A549 (cell line): ENCODE measurements at regions not wholly inside any gene's neighbourhood (a gene's known extent, or its start where the extent isn't known, plus 50 kb on each side); places are given as distances from the start of the nearest gene placed in this dataset.

Source experiments
- ATAC-seq, 2 experiments: fragments of 200-7000 bp in 1 of 2; fragments of >200 bp in 1 of 2; cut with Nextera tagmentation in 1 of 2; cut with Tn5 transposase in 1 of 2; 3 replicates each; pipeline versions ENCODE4 v1.8.0 to v1.9.1; 2018 to 2020; ENCODE audit warnings: mild to moderate bottlenecking in 1 of 2, moderate library complexity in 1 of 2
- CTCF ChIA-PET: fragments of 300-600 bp; sonication (Branson Sonifier 250); formaldehyde crosslinking; extraction: SDS; loops from one replicate; lab custom pipeline; 2021; ENCODE audit warnings: antibody characterized with exemption, inconsistent platforms; lab: Yijun Ruan, JAX
- POLR2A ChIA-PET: fragments of 350-600 bp; formaldehyde crosslinking; extraction: SDS; loops from one replicate; lab custom pipeline; 2021; ENCODE audit warnings: antibody characterized with exemption, inconsistent platforms; lab: Yijun Ruan, JAX
- DNase-seq, 2 experiments: peaks; one replicate each; pipeline versions ENCODE4 v3.0.0 to v3.0.0-alpha.2; 2011 to 2016; ENCODE audit warnings: low read depth in 1 of 2, low spot score in 1 of 2
- FAIRE-seq: peaks from 2 replicates; lab custom pipeline; 2011; peaks lifted over from hg19 to GRCh38; lab: Jason Lieb, UNC
- H3K27ac ChIP-seq, 2 experiments: fragments of >200 bp; sonication (Bioruptor Twin); formaldehyde crosslinking; 3 replicates each; pipeline ENCODE4 v1.5.1; 2016 to 2017
- H3K4me1 ChIP-seq: fragments of >200 bp; sonication (Bioruptor Twin); formaldehyde crosslinking; 3 replicates; pipeline ENCODE4 v1.6.1; 2016
- H3K4me2 ChIP-seq: fragments of >200 bp; sonication (Bioruptor Twin); formaldehyde crosslinking; 3 replicates; pipeline ENCODE4 v1.6.1; 2016
- H3K4me3 ChIP-seq: fragments of >200 bp; sonication (Bioruptor Twin); formaldehyde crosslinking; 3 replicates; pipeline ENCODE4 v1.5.1; 2016
- H3K9me3 ChIP-seq: fragments of >200 bp; sonication (Bioruptor Twin); formaldehyde crosslinking; 3 replicates; pipeline ENCODE4 v1.6.1; 2016
- BCL3 ChIP-seq: fragments of >200 bp; sonication (Bioruptor Twin); formaldehyde crosslinking; IDR thresholded peaks from 3 replicates; pipeline ENCODE4 v1.6.1; 2016
- BHLHE40 ChIP-seq: IDR thresholded peaks from 2 replicates; pipeline ENCODE4 v1.6.1; 2012; ENCODE audit warnings: low read depth, low read length, inconsistent platforms
- CBX2 ChIP-seq: fragments of 200-600 bp; sonication (generic); IDR thresholded peaks from 2 replicates; pipeline ENCODE4 v1.6.1; 2016; ENCODE audit warnings: low read depth, mild to moderate bottlenecking, borderline replicate concordance
- CHD2 ChIP-seq: fragments of 150-350 bp; IDR thresholded peaks from 2 replicates; pipeline ENCODE4 v1.6.1; 2014; ENCODE audit warnings: low read length; ENCODE audit not compliant: partially characterized antibody
- CHD4 ChIP-seq: fragments of 200-600 bp; sonication (generic); IDR thresholded peaks from 2 replicates; pipeline ENCODE4 v1.6.1; 2016; ENCODE audit warnings: antibody characterized with exemption, mild to moderate bottlenecking, borderline replicate concordance
- EP300 ChIP-seq, 2 experiments: fragments of >200 bp; sonication (Bioruptor Twin); formaldehyde crosslinking; IDR thresholded peaks; 2 replicates in 1 of 2; 3 replicates in 1 of 2; pipeline ENCODE4 v1.6.1; 2016 to 2017
- FOSB ChIP-seq: fragments of 250-450 bp; sonication (Bioruptor Pico); IDR thresholded peaks from 2 replicates; pipeline ENCODE4 v1.5.0; 2020; ENCODE audit warnings: mild to moderate bottlenecking, moderate library complexity
- FOSL2 ChIP-seq, 2 experiments: fragments of 450-650 bp in 1 of 2; fragments of >200 bp in 1 of 2; sonication (Bioruptor Twin) in 1 of 2; formaldehyde crosslinking; IDR thresholded peaks; 2 replicates each; pipeline versions ENCODE4 v1.5.0 to v1.6.1; 2016 to 2020; ENCODE audit warnings: mild to moderate bottlenecking in 1 of 2, moderate library complexity in 1 of 2
- GATA3 ChIP-seq: IDR thresholded peaks from 2 replicates; pipeline ENCODE4 v1.6.1; 2012; ENCODE audit warnings: borderline replicate concordance
- HDAC2 ChIP-seq: fragments of 200-600 bp; sonication (generic); IDR thresholded peaks from 2 replicates; pipeline ENCODE4 v1.6.1; 2016
- HEYL ChIP-seq: fragments of 250-450 bp; sonication (Bioruptor Pico); IDR thresholded peaks from 2 replicates; pipeline ENCODE4 v1.8.0; 2021; ENCODE audit warnings: mild to moderate bottlenecking, moderate library complexity
- HMGXB4 ChIP-seq: fragments of 250-450 bp; sonication (Bioruptor Pico); IDR thresholded peaks from 2 replicates; pipeline ENCODE4 v1.5.0; 2021; ENCODE audit warnings: mild to moderate bottlenecking, moderate library complexity, borderline replicate concordance
- HOXB13 ChIP-seq: fragments of 250-450 bp; sonication (Bioruptor Pico); IDR thresholded peaks from 2 replicates; pipeline ENCODE4 v1.5.0; 2020; ENCODE audit warnings: low read depth, mild to moderate bottlenecking, moderate library complexity
- KDM5A ChIP-seq: fragments of 200-600 bp; sonication (generic); IDR thresholded peaks from 2 replicates; pipeline ENCODE4 v1.6.1; 2016; ENCODE audit warnings: antibody characterized with exemption, mild to moderate bottlenecking
- MAZ ChIP-seq: fragments of 150-350 bp; IDR thresholded peaks from 2 replicates; pipeline ENCODE4 v1.6.1; 2014; ENCODE audit warnings: antibody characterized with exemption, low read depth, low read length, borderline replicate concordance
- MYC ChIP-seq: IDR thresholded peaks from 2 replicates; pipeline ENCODE4 v1.6.1; 2012; ENCODE audit warnings: mild to moderate bottlenecking, inconsistent platforms, low read length, improper control_type of control experiment, borderline replicate concordance
- NR3C1 ChIP-seq: fragments of >200 bp; sonication (Bioruptor Twin); formaldehyde crosslinking; IDR thresholded peaks from 3 replicates; pipeline ENCODE4 v1.6.1; 2017
- POLR2AphosphoS2 ChIP-seq: conservative IDR thresholded peaks from 2 replicates; pipeline ENCODE4 v1.6.1; 2012; ENCODE audit warnings: low read length, improper control_type of control experiment, inconsistent platforms
- RAD21 ChIP-seq, 2 experiments: fragments of >200 bp in 1 of 2; sonication (Bioruptor Twin) in 1 of 2; formaldehyde crosslinking in 1 of 2; IDR thresholded peaks in 1 of 2; conservative IDR thresholded peaks in 1 of 2; 2 replicates in 1 of 2; 3 replicates in 1 of 2; pipeline ENCODE4 v1.6.1; 2012 to 2018; ENCODE audit warnings: inconsistent platforms in 1 of 2
- RARB ChIP-seq: fragments of 250-450 bp; sonication (Bioruptor Pico); IDR thresholded peaks from 2 replicates; pipeline ENCODE4 v1.8.0; 2021; ENCODE audit warnings: mild to moderate bottlenecking, moderate library complexity
- SMC3 ChIP-seq: fragments of >200 bp; sonication (Bioruptor Twin); formaldehyde crosslinking; IDR thresholded peaks from 3 replicates; pipeline ENCODE4 v1.6.1; 2018; ENCODE audit warnings: inconsistent platforms
- SREBF2 ChIP-seq: fragments of 450-650 bp; IDR thresholded peaks from 2 replicates; pipeline ENCODE4 v1.6.1; 2014; ENCODE audit warnings: mild to moderate bottlenecking, moderate library complexity
- ZC3H11A ChIP-seq: fragments of 450-650 bp; IDR thresholded peaks from 2 replicates; pipeline ENCODE4 v1.6.1; 2014; ENCODE audit warnings: antibody characterized with exemption, mild to moderate bottlenecking
- ZFP36 ChIP-seq: fragments of 450-650 bp; IDR thresholded peaks from 2 replicates; pipeline ENCODE4 v1.6.1; 2014; ENCODE audit warnings: borderline replicate concordance; ENCODE audit not compliant: partially characterized antibody
- ZNF302 ChIP-seq: fragments of 250-450 bp; sonication (Bioruptor Pico); IDR thresholded peaks from 2 replicates; pipeline ENCODE4 v1.9.0; 2021; ENCODE audit warnings: inconsistent platforms, mild to moderate bottlenecking, moderate library complexity
- WGBS: methylation state at CpG from one replicate; pipeline ENCODE4 v1.1.6; 2017; ENCODE audit errors: missing lambda C conversion rate; 5-methylcytosine and 5-hydroxymethylcytosine counted together
- TF ChIP-seq, protein P1 (sequence below): fragments of 150-350 bp; IDR thresholded peaks from 2 replicates; pipeline ENCODE4 v1.6.1; 2014; ENCODE audit warnings: low read depth, mild to moderate bottlenecking, low read length
- TF ChIP-seq, protein P2 (sequence below): fragments of 200-600 bp; sonication (generic); IDR thresholded peaks from 2 replicates; pipeline ENCODE4 v1.6.1; 2016; ENCODE audit warnings: antibody characterized with exemption, mild to moderate bottlenecking, moderate library complexity

GRCh38 chr11:90737444-90738050 lies 514.7 kb upstream of the CHORDC1 start:
- Histone ChIP-seq H3K4me2 (no peak overlapping the region), H3K9me3 (no peaks in the 10 kb centered on the region), H3K27ac (no peak overlapping the region), H3K4me3 (no peak overlapping the region), H3K4me1 (no peaks in the 10 kb centered on the region)
- no peak for DNase-seq
- CTCF ChIA-PET = no interaction called here
- POLR2A ChIA-PET = no interaction called here
- no peak for FAIRE-seq
- TF ChIP-seq MYC = no peak
- TF ChIP-seq EP300 (IDR thresholded peaks at IDR 0.05) = no peak
- no peak for TF ChIP-seq NR3C1
- no peak for TF ChIP-seq GATA3
- TF ChIP-seq CHD4 = no peak
- no peak for TF ChIP-seq POLR2AphosphoS2
- TF ChIP-seq ZNF302 (CRISPR knock-in tag) = no peak
- no peak for TF ChIP-seq RAD21 (conservative IDR thresholded peaks at IDR 0.05 in 1 of 2, IDR thresholded peaks at IDR 0.05 in 1 of 2)
- TF ChIP-seq HDAC2 = no peak
- no peak for ATAC-seq
- 7% methylated on average over 1 of the region's 1 CpG for WGBS

GRCh38 chr11:90732486-90732885 lies 509.6 kb upstream of the CHORDC1 start:
- FAIRE-seq (no peak), ATAC-seq (no peak), DNase-seq (no peak)
- 15% methylated on average over 2 of the region's 2 CpGs for WGBS
- CTCF ChIA-PET = no interaction called here
- POLR2A ChIA-PET = no interaction called here
- Histone ChIP-seq H3K9me3 (no peaks in the 10 kb centered on the region), H3K27ac (no peak overlapping the region), H3K4me2 (no peak overlapping the region), H3K4me3 (no peak overlapping the region), H3K4me1 (no peaks in the 10 kb centered on the region)
- TF ChIP-seq KDM5A (no peak), CHD2 (no peak), HOXB13 (CRISPR knock-in tag) (no peak), ZFP36 (no peak), RARB (CRISPR knock-in tag) (no peak), ZNF302 (CRISPR knock-in tag) (no peak), CBX2 (no peak), BHLHE40 (no peak)
- TF ChIP-seq, protein P1, sequence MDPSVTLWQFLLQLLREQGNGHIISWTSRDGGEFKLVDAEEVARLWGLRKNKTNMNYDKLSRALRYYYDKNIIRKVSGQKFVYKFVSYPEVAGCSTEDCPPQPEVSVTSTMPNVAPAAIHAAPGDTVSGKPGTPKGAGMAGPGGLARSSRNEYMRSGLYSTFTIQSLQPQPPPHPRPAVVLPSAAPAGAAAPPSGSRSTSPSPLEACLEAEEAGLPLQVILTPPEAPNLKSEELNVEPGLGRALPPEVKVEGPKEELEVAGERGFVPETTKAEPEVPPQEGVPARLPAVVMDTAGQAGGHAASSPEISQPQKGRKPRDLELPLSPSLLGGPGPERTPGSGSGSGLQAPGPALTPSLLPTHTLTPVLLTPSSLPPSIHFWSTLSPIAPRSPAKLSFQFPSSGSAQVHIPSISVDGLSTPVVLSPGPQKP = no peak

- POLR2A ChIA-PET = no interaction called here
- WGBS = 46% methylated on average over 3 of the region's 3 CpGs
- no peak overlapping the region for H3K27ac ChIP-seq
- TF ChIP-seq FOSB = no peak
- TF ChIP-seq BCL3 = no peak
- no peak for TF ChIP-seq NR3C1
- TF ChIP-seq FOSL2 (IDR thresholded peaks at IDR 0.05) = no peak
- no peak for TF ChIP-seq FOSL2 (CRISPR knock-in tag; IDR thresholded peaks at IDR 0.05)
- TF ChIP-seq CBX2 = no peak
- no peak for TF ChIP-seq HDAC2
- TF ChIP-seq SMC3 = no peak
- TF ChIP-seq HEYL (CRISPR knock-in tag) = no peak
- TF ChIP-seq ZC3H11A = no peak
- TF ChIP-seq, protein P2, sequence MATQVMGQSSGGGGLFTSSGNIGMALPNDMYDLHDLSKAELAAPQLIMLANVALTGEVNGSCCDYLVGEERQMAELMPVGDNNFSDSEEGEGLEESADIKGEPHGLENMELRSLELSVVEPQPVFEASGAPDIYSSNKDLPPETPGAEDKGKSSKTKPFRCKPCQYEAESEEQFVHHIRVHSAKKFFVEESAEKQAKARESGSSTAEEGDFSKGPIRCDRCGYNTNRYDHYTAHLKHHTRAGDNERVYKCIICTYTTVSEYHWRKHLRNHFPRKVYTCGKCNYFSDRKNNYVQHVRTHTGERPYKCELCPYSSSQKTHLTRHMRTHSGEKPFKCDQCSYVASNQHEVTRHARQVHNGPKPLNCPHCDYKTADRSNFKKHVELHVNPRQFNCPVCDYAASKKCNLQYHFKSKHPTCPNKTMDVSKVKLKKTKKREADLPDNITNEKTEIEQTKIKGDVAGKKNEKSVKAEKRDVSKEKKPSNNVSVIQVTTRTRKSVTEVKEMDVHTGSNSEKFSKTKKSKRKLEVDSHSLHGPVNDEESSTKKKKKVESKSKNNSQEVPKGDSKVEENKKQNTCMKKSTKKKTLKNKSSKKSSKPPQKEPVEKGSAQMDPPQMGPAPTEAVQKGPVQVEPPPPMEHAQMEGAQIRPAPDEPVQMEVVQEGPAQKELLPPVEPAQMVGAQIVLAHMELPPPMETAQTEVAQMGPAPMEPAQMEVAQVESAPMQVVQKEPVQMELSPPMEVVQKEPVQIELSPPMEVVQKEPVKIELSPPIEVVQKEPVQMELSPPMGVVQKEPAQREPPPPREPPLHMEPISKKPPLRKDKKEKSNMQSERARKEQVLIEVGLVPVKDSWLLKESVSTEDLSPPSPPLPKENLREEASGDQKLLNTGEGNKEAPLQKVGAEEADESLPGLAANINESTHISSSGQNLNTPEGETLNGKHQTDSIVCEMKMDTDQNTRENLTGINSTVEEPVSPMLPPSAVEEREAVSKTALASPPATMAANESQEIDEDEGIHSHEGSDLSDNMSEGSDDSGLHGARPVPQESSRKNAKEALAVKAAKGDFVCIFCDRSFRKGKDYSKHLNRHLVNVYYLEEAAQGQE = no peak
- no peak for TF ChIP-seq RAD21 (conservative IDR thresholded peaks at IDR 0.05 in 1 of 2, IDR thresholded peaks at IDR 0.05 in 1 of 2)
- TF ChIP-seq HMGXB4 (CRISPR knock-in tag) = no peak
- no peak for TF ChIP-seq MAZ
- no peak for TF ChIP-seq POLR2AphosphoS2
- no peak for TF ChIP-seq SREBF2
- TF ChIP-seq, all 56 proteins: peak for 0
- ATAC-seq = no peak
- Histone ChIP-seq H3K4me2 (no peak overlapping the region), H3K4me3 (no peak overlapping the region), H3K4me1 (no peaks in the 10 kb centered on the region), H3K9me3 (no peaks in the 10 kb centered on the region)
- CTCF ChIA-PET = no interaction called here
- no peak for FAIRE-seq
- no peak for DNase-seq
Observed at GRCh38 chr11:90723475-90723874, 500.6 kb upstream of the CHORDC1 start.
